Testis (tissue), 2 donors: ENCODE measurements at regions not wholly inside any gene's neighbourhood (a gene's known extent, or its start where the extent isn't known, plus 50 kb on each side); places are given as distances from the start of the nearest gene placed in this dataset.

ENCODE experiments used
- DNase-seq: peaks from one replicate; pipeline ENCODE4 v3.0.0-alpha.2; 2019
- H3K27ac ChIP-seq, 2 donors: fragments of 200-600 bp; sonication (generic); one replicate each; pipeline ENCODE4 v1.5.1; 2019
- H3K27me3 ChIP-seq: fragments of 200-600 bp; sonication (generic); one replicate; pipeline ENCODE4 v1.5.1; 2019
- H3K36me3 ChIP-seq: fragments of 200-600 bp; sonication (generic); one replicate; pipeline ENCODE4 v1.5.1; 2017; ENCODE audit warnings: low read depth; ENCODE audit errors: missing control alignments
- H3K4me1 ChIP-seq: fragments of 200-600 bp; sonication (generic); one replicate; pipeline ENCODE4 v1.5.1; 2019
- H3K4me3 ChIP-seq, 2 donors: fragments of 200-600 bp; sonication (generic); one replicate each; pipeline ENCODE4 v1.5.1; 2017 to 2019
- H3K9me3 ChIP-seq: fragments of 200-600 bp; sonication (generic); one replicate; pipeline ENCODE4 v1.5.1; 2017
- CTCF ChIP-seq, 3 experiments: fragments of 450-650 bp in 2 of 3; fragments of 200-600 bp in 1 of 3; sonication (generic) in 1 of 3; IDR thresholded peaks; one replicate each; pipeline ENCODE4 v1.5.1; 2016 to 2019; ENCODE audit warnings: antibody characterized with exemption in 3 of 3, mild to moderate bottlenecking in 2 of 3, moderate library complexity in 1 of 3
- POLR2A ChIP-seq: fragments of 450-650 bp; IDR thresholded peaks from one replicate; pipeline ENCODE4 v1.6.1; 2017; ENCODE audit warnings: antibody characterized with exemption, mild to moderate bottlenecking, moderate library complexity
- WGBS, 2 donors: methylation state at CpG; one replicate each; pipeline ENCODE4 v1.1.5; 2018; 5-methylcytosine and 5-hydroxymethylcytosine counted together
- intact Hi-C: fragments of 100-400 bp; cut with DNase I; formaldehyde crosslinking; loops from one replicate; pipeline ENCODE4 v1.15.1; 2023; ENCODE audit warnings: low total_unique reads

- no peak for DNase-seq
- intact Hi-C loops, result no loop called here
- no peak overlapping the region for H3K4me3 ChIP-seq
- H3K9me3 ChIP-seq, result no peaks in the 10 kb centered on the region
- WGBS, 2 donors, result 64 to 75% methylated on average over 11 to 12 of the region's 12 CpGs
- H3K4me1 ChIP-seq, result no peaks in the 10 kb centered on the region
- H3K36me3 ChIP-seq, result no peaks in the 10 kb centered on the region
- H3K27ac ChIP-seq, result no peak overlapping the region
- H3K27me3 ChIP-seq, result no peaks in the 10 kb centered on the region
- TF ChIP-seq POLR2A, result no peak
- no peak for TF ChIP-seq CTCF (IDR thresholded peaks at IDR 0.05)
Measured at GRCh38 chr13:83532809-83533208, 349.5 kb downstream of the SLITRK1 start.

DNA sequence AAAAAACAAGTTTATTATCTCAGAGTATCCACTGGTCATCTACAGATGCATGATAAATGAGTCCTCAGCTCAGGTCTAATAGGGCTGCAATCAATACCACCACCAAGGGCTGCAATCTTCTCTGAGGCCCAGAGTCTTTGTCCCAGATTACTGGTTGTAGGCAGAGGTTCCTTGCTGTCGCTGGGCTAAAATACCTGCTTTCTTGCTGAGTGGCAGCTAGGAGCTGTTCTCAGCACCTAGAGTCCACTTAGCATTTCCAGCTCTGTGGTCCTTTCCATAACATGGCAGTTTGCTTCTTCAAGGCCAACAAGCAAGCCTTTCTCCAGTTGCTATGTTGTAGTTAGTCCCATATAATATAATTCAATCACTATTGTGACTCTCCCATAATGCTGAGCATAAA is 351.3 kb downstream of the SLITRK1 start:
- TF ChIP-seq POLR2A, result no peak
- no peak for TF ChIP-seq CTCF (IDR thresholded peaks at IDR 0.05)
- Histone ChIP-seq H3K27me3 (no peaks in the 10 kb centered on the region), H3K9me3 (no peaks in the 10 kb centered on the region), H3K4me3 (no peak overlapping the region), H3K27ac (no peak overlapping the region), H3K36me3 (no peaks in the 10 kb centered on the region), H3K4me1 (no peaks in the 10 kb centered on the region)
- intact Hi-C loops, result no loop called here
- DNase-seq, result no peak
- WGBS, 2 donors, result 57 to 92% methylated on average over 1 of the region's 1 CpG

GRCh38 chr13:83516781-83517180 is 365.5 kb downstream of the SLITRK1 start:
- no peaks in the 10 kb centered on the region for H3K4me1 ChIP-seq
- H3K9me3 ChIP-seq, result no peaks in the 10 kb centered on the region
- no peak for DNase-seq
- no peaks in the 10 kb centered on the region for H3K36me3 ChIP-seq
- H3K4me3 ChIP-seq, result peak overlapping the region; percentile 22 to 32
- 62 to 81% methylated on average over 18 to 25 of the region's 25 CpGs for WGBS, 2 donors
- TF ChIP-seq CTCF (IDR thresholded peaks at IDR 0.05) (no peak), POLR2A (no peak)
- H3K27ac ChIP-seq, result no peak overlapping the region
- no peaks in the 10 kb centered on the region for H3K27me3 ChIP-seq
- intact Hi-C loops, result no loop called here

GRCh38 chr13:83515268-83516015 is 366.8 kb downstream of the SLITRK1 start:
- Histone ChIP-seq H3K27me3 (no peaks in the 10 kb centered on the region), H3K4me3 (no peak overlapping the region), H3K4me1 (no peaks in the 10 kb centered on the region), H3K27ac (no peak overlapping the region), H3K36me3 (no peaks in the 10 kb centered on the region), H3K9me3 (no peaks in the 10 kb centered on the region)
- TF ChIP-seq CTCF (IDR thresholded peaks at IDR 0.05) (no peak), POLR2A (no peak)
- no peak for DNase-seq
- intact Hi-C loops, result no loop called here
- 86 to 97% methylated on average over 1 of the region's 1 CpG for WGBS, 2 donors

DNA sequence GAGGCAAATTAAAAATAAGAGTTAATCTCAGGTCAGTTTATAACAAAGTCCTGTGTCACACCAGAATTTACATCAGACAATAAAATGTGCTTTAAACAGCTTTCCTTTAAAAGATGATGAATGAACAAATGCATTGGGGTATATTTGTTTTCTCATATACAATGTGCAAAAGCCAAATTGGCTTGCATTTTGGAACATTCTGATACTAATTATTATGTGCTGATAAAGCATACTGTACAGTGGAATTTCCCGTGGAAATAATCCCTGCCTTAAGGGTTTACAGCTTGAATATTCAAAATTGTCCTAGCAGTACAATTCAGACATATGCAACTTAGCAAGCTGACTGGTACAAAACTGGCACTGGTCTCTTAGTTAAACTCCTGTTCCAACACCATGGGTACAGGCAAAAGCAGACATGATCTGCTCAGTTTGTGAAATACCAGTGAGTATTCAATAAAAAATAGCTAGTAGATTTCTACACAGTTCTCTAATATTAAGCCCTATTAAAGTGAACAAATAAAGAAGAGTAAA is 373.4 kb downstream of the SLITRK1 start:
- H3K36me3 ChIP-seq, result no peaks in the 10 kb centered on the region
- no peaks in the 10 kb centered on the region for H3K9me3 ChIP-seq
- no peak overlapping the region for H3K27ac ChIP-seq
- no peak overlapping the region for H3K4me3 ChIP-seq
- WGBS, 2 donors, result 25 to 37% methylated on average over 1 of the region's 1 CpG
- intact Hi-C loops, result no loop called here
- H3K4me1 ChIP-seq, result no peaks in the 10 kb centered on the region
- TF ChIP-seq CTCF (IDR thresholded peaks at IDR 0.05) (no peak), POLR2A (no peak)
- H3K27me3 ChIP-seq, result no peaks in the 10 kb centered on the region
- no peak for DNase-seq
